ENCODE measurements at regions not wholly inside any gene's neighbourhood (a gene's known extent, or its start where the extent isn't known, plus 50 kb on each side); places are given as distances from the start of the nearest gene placed in this dataset.

DNA sequence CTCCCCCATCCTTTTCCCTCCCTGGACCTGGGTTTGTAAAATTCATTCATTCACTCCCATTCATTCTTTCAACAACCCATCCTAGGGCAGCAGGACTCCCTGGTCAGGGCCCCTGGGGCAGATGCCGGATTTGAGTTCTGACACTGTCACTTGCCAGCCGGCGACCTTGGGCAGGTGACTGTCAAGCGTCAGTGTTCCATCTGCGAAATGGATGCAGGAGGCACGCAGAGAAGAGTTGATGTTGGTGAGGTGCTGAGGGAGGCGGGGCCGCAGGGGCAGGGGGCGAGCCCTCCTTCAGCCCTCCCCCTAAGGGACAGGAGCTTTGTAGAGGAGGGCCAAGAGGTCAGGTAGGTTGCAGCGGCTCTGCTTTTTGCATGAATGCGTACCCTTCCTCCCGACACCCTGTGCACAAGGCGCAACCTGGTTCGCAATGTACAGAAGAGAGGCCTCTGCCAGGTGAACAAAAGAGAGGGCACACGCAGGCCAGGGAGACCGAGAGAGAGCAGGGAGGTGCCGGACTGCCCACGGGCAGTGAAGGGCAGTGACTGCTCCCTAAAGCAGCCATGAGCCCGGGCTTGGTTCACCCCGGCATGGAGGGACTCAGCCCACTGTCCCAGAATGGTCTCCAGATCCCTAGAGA, 128.1 kb downstream of the BARX1 start:
- WGBS, 5 donors: 40 to 66% (median 49%) methylated on average over 15 to 20 of the region's 20 CpGs
- intact Hi-C loops (cut with DNase I; ENCODE audit: low total_unique reads): no loop called here
- no peak for DNase-seq
- Histone ChIP-seq H3K36me3 (no peaks in the 10 kb centered on the region), H3K4me3 (peak overlapping the region in 2 of 4 donors; percentile 27 to 40), H3K4me1 (peaks cover 23 to 49% (median 35%) of the 10 kb centered on the region in 4 donors), H3K27me3 (peaks cover 0 to 31% (median 11%) of the 10 kb centered on the region in 3 donors), H3K9me3 (no peaks in the 10 kb centered on the region), H3K27ac (peak overlapping the region in 3 of 5 donors; percentile 66 to 82 (median 78))
- no peak for TF ChIP-seq POLR2A (IDR thresholded peaks at IDR 0.05)

GRCh38 chr9:93826209-93826608, 128.9 kb downstream of the BARX1 start:
- TF ChIP-seq EP300 (IDR thresholded peaks at IDR 0.05) (no peak), POLR2AphosphoS5 (IDR thresholded peaks at IDR 0.05) (no peak), POLR2A (IDR thresholded peaks at IDR 0.05) (no peak)
- TF ChIP-seq, protein P1, sequence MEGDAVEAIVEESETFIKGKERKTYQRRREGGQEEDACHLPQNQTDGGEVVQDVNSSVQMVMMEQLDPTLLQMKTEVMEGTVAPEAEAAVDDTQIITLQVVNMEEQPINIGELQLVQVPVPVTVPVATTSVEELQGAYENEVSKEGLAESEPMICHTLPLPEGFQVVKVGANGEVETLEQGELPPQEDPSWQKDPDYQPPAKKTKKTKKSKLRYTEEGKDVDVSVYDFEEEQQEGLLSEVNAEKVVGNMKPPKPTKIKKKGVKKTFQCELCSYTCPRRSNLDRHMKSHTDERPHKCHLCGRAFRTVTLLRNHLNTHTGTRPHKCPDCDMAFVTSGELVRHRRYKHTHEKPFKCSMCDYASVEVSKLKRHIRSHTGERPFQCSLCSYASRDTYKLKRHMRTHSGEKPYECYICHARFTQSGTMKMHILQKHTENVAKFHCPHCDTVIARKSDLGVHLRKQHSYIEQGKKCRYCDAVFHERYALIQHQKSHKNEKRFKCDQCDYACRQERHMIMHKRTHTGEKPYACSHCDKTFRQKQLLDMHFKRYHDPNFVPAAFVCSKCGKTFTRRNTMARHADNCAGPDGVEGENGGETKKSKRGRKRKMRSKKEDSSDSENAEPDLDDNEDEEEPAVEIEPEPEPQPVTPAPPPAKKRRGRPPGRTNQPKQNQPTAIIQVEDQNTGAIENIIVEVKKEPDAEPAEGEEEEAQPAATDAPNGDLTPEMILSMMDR (IDR thresholded peaks at IDR 0.05): no peak
- intact Hi-C loops (cut with DNase I; ENCODE audit: low total_unique reads): no loop called here
- H3K9me3 ChIP-seq: no peaks in the 10 kb centered on the region
- 23 to 74% (median 37%) methylated on average over 12 to 36 of the region's 36 CpGs for WGBS, 5 donors
- peaks cover 23 to 49% (median 35%) of the 10 kb centered on the region in 4 donors for H3K4me1 ChIP-seq
- DNase-seq: peak in 1 of 2 donors; percentile 41
- peaks cover 0 to 39% (median 11%) of the 10 kb centered on the region in 3 donors for H3K27me3 ChIP-seq
- H3K36me3 ChIP-seq: no peaks in the 10 kb centered on the region
- no peak overlapping the region for H3K4me3 ChIP-seq
- no peak overlapping the region for H3K27ac ChIP-seq

DNA sequence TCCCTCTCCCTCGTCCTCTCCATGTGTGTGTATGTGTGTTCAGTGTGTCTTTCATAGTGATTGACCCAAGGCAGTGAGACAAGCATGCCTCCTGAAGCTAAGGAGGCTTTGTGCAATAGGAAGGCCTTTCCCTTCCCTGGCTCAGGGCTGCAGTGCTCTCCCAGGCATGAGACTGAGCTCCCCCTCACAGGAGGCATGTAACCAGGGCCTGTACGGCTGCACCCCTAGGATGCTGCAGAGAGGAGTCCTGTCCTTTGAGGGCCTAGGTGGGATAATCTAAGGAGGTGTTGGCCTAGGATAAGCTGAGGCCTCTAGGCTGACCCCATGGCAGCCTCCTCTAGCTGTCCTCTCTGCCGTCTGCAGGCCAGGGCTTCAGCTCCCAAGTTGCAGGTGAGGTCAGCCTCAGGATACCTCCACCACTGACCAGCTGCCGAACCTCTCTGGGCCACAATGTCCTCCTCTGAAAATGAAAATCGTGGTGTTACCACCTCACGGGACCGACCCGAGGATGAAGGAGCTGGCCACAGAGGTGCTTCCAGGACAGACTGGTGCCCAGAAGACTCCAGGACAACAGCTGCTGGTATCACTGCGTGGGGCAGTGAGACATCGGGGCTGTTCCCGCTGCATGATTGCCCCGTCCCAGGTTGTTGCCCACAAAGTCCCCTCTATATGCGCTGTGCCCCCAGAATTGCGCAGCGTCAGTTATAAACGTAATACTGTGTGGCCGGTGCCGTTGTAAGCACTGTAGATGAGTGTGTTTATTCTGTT, 129.6 kb downstream of the BARX1 start:
- 82 to 93% (median 88%) methylated on average over 17 to 18 of the region's 18 CpGs for WGBS, 5 donors
- no peak overlapping the region for H3K4me3 ChIP-seq
- DNase-seq: no peak
- H3K4me1 ChIP-seq: peaks cover 23 to 43% (median 33%) of the 10 kb centered on the region in 4 donors
- H3K36me3 ChIP-seq: no peaks in the 10 kb centered on the region
- no peaks in the 10 kb centered on the region for H3K9me3 ChIP-seq
- TF ChIP-seq POLR2A (IDR thresholded peaks at IDR 0.05): no peak
- no peak for TF ChIP-seq POLR2AphosphoS5 (IDR thresholded peaks at IDR 0.05)
- TF ChIP-seq, protein P1 (IDR thresholded peaks at IDR 0.05): no peak
- no peak for TF ChIP-seq EP300 (IDR thresholded peaks at IDR 0.05)
- peaks cover 0 to 45% (median 11%) of the 10 kb centered on the region in 3 donors for H3K27me3 ChIP-seq
- intact Hi-C loops (cut with DNase I; ENCODE audit: low total_unique reads): no loop called here
- no peak overlapping the region for H3K27ac ChIP-seq

DNA sequence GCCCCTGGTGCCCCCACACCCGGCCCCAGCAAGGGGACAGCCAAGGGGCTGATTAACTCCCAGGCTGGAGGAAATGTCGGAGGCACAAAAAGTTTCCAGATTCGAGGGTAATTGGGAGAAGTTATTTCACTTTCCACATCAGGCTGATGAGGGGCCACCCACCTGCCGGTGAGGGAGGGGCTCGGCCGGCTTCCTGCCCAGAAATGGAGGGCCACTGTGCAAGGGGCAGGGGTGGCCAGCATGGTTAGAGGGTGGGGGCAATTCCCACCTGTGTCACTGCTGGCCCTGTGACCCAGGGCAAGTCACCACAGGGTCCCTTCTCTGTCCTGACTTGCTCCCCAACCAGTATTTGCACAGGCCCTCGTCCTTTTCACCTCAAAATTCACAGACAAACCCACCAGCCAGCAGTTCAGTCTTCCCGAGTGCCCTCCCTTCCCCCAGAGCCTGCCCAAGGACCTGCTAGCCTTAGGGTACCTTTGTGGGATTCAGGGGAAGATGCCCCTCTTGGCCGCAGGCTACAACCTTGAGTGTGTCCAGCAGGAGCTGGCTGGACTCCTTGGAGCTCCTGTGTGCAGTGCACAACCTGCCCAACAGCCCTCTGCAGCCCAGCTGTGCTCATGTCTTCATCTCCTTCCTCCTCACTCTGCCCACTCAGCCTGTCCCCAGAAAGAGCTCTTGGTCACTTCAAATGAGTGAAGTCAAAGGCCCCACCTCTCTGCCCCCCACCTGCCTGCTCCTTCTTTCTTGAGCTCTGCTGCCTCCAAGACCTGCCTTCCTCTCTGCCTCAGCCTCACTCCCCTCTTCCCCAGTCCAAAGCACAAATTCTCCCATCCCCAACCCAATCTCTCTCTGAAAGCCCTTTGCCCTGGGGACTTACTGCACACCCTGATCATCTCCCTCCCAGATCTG, 130.5 kb downstream of the BARX1 start:
- no peak overlapping the region for H3K4me3 ChIP-seq
- DNase-seq: no peak
- no peak overlapping the region for H3K27ac ChIP-seq
- H3K4me1 ChIP-seq: peaks cover 16 to 34% (median 25%) of the 10 kb centered on the region in 4 donors
- H3K36me3 ChIP-seq: no peaks in the 10 kb centered on the region
- 71 to 81% (median 78%) methylated on average over 9 of the region's 9 CpGs for WGBS, 5 donors
- TF ChIP-seq EP300 (IDR thresholded peaks at IDR 0.05): no peak
- TF ChIP-seq, protein P1 (IDR thresholded peaks at IDR 0.05): no peak
- TF ChIP-seq POLR2AphosphoS5 (IDR thresholded peaks at IDR 0.05): no peak
- TF ChIP-seq POLR2A (IDR thresholded peaks at IDR 0.05): no peak
- peaks cover 0 to 54% (median 19%) of the 10 kb centered on the region in 3 donors for H3K27me3 ChIP-seq
- intact Hi-C loops (cut with DNase I; ENCODE audit: low total_unique reads): no loop called here
- no peaks in the 10 kb centered on the region for H3K9me3 ChIP-seq

Measured in stomach (tissue), 8 donors.